GM19035 (cell line): ENCODE measurements at regions not wholly inside any gene's neighbourhood (a gene's known extent, or its start where the extent isn't known, plus 50 kb on each side); places are given as distances from the start of the nearest gene placed in this dataset.
A peak's percentile ranks its signal among the peaks of the same experiment; 100 is the strongest.

ENCODE experiments used
- ATAC-seq: cut with Tn5 transposase; IDR thresholded peaks from one replicate; pipeline ENCODE4 v1.9.1; 2021; ENCODE audit not compliant: unreplicated experiment

DNA sequence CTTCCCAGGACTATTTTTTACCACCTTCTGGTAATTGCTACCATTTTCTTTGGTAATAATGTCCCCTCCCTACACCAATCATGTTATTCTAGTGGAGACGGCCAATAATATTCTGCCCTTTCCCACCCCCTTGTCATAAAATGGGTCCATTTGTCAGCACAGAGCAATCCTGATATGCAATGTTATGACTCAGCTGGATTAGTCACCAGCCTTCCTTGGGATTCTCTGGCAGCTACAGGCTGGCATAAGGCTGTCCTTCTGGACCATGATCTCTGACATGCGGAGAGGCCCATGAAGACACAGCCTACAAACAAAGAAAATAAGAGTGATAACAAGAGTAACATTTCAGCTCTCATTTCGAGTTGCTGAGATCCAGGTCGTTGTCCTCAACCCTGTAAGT, 222.0 kb upstream of the CPNE8 start:
- ATAC-seq, result no peak

DNA sequence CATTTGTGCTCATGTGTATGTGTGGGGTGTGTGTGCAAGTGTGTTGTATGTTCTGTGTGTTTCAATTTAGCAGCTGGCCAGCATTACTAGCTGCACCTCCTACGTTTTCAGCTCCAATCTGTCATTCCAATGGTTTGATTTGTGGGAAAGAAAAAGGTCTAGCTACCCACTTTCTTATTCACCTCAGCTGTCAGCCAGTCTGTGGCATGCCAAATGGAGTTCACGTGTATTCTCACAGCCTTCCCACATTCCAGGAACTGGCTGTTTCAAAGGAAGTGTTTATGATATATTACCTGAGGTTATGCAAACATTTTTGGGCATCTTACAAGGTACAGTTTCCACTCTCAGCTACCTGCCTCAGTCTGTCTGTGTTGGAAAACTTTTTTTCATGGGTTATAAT, 220.2 kb upstream of the CPNE8 start:
- ATAC-seq, result no peak

DNA sequence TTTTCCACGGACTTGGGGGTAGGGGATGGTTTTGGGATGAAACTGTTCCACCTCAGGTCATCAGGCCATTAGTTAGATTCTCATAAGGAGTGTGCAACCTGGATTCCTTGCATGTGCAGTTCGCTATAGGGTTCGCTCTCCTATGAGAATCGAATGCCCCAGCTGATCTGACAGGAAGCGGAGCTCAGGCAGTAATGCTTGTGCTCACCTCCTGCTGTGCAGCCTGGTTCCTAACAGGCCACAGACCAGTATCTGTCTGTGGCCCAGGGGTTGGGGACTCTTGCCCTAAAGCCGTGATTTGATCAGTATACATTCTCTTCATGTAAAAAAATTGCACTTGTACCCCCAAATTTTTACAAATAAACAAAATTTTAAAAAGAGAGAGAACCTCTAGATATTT, 219.4 kb upstream of the CPNE8 start:
- no peak for ATAC-seq

DNA sequence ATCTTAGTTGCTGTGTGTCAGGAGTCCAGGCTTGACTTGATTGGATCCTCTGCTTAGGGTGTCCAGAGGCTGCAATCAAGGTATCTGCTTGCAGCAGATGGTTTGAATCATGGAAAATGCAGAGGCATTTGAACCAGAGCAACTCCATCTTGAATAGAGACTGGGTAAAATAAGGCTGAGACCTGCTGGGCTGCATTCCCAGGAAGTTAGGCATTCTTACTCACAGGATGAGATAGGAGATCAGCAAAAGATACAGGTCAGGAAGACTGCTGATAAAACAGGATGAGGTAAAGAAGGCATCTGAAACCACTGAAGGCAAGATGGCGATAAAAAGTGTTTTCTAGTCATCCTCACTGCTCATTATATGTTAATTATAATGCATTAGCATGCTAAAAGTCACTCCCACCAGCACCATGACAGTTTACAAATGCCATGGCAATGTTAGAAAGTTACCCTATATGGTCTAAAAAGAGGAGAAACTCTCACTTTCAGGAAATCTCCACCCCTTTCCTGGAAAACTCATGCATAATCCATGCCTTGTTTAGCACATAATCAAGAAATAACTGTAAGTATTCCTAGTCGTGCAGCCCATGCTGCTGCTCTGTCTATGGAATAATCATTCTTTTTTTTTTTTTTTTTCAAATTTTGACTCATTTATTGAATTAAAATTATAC, 218.3 kb upstream of the CPNE8 start:
- ATAC-seq, result no peak

DNA sequence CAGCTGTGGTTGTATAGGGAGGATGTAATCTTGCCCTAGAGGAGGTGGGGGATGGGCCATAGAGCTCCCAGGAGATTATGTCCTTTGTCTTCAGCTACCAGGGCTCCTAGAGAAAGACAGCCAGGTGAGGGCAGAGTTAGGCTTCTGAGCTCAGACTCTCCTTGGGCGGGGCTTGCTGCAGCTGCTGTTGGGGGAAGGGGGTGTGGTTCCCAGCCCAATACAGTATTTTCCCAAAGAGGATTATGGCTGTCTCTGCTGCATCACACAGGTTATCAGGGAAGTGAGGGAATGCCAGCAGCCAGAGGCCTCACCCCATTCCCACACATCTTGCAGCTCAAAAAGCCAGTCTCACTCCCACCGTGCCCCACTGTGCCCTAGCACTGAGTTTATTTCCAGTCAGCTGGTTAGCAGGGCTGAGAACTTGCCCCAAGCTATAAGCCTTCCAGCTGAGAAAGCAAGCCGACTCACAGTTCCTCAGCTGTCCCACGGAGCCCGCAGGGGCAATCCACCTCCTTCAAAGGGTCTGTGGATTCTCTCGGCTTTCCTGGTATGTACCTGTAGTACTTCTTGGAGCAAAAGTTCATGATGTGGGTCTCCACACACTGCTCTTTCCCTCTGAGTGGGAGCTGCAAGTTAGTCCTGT, 217.3 kb upstream of the CPNE8 start:
- no peak for ATAC-seq

DNA sequence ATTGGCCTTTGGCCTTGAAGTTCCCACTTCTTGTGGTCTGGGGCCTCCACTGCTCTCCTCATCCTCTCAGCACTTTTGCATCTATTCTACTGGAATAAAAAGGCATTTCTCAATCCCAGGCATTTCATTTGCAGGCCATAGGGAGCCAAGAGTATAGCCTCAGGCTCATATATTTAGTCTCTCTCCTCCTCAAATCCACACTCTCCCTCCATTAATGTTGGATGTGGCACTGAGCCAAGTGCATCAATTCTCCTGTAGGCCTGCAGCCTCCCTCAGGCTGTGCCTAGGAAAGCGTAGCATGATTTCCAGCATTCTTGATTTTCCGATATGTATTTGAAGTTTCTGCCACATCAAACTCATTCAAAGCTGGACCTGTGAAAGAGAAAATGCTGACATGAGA, 211.5 kb upstream of the CPNE8 start:
- no peak for ATAC-seq

DNA sequence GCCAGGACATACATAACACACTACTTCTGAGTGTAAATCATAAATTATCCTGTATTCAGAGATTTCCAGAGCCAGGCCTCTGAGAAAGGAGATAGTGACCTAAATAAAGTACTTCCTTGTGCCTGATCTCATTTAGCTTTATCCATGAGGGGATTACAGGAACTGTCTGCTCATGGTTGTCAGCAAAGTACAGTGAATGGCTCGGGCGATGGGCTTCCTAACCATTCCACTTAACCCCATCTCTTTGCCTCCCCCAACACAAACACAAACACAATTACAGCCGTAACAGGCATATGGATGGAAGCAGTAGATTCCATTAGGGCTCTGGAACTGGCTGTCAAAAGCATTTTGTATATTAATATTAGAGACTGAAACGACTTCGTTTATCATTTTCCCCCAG, 206.7 kb upstream of the CPNE8 start:
- no peak for ATAC-seq

DNA sequence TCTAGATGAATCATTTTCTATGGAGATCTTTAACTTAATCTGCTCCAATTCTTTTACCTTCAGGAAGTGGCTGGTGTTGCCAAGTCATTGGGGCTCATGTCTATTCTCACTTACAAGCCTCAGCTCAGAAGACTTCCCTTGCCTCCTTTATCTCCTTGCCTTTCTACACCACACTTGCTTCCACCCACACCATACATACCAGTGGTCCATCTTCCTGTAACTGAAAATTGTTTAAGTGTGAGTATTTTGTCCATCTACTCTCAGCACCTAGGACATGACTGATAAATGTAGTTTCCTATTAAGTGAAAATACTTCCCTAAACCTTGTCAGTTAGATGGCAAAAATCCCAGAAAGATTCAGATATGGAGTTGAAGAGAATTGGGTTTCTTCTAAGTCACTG, 199.7 kb upstream of the CPNE8 start:
- ATAC-seq, result no peak

DNA sequence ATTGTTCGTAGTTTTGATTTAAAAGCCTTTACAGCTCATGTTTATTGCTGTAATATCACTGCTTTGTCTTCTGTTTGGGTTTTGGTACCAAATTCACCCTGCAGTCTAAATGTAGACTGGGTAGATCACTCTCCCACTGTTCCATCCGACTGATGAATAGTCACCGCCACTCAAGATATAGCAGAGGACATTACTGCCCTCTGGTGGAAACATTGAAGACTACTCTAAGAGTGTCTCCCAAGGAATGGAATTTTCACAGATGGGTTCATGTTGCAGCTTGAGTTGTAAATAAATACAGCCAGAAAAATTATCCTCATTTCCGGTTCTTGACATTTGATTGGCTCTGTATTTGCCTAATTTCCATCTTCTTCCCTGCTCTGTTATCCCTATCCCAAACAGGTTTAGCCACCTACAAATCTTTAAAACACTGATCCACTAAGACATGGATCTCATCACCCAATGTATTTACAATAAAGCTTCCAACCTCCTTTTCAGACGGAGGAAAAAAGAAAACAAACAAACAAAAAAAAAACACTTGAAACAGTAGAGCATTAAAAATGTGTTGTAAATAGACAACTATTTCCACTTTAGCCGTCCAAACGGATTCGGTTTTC, 198.3 kb upstream of the CPNE8 start:
- ATAC-seq, result peak; percentile 98

DNA sequence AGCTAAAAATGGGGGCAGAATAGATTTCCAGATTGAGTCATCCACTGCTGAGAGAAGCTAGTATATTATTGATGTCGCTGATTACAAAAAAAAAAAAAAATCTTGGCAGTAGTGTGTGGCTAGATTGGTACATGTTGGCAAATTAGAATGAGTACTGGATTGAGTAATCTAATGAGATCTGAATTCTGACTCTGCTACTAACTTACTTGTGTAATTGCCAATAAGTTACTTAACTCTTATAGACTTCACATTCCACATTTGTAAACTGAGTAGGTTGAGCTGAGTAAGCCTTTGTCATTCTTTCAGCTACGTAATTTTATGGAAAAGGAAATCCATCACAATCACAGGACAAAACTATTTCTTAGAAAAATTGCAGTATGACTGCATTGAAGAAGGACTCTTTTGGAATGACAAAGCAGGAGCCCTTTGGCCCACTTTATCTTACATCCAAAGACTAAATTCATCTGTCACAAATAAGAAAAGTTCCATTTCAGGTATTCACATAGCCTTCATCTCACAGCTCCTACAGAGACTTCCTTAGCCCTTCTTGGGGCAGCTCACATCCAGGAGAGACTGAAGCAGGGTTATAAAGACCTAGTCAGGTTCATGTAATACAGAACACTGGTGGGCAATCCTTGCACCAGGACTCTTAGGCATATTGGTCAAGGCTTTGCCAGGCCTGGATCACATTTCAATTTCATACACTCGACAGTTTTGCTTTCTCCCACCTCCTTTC, 197.3 kb upstream of the CPNE8 start:
- no peak for ATAC-seq

DNA sequence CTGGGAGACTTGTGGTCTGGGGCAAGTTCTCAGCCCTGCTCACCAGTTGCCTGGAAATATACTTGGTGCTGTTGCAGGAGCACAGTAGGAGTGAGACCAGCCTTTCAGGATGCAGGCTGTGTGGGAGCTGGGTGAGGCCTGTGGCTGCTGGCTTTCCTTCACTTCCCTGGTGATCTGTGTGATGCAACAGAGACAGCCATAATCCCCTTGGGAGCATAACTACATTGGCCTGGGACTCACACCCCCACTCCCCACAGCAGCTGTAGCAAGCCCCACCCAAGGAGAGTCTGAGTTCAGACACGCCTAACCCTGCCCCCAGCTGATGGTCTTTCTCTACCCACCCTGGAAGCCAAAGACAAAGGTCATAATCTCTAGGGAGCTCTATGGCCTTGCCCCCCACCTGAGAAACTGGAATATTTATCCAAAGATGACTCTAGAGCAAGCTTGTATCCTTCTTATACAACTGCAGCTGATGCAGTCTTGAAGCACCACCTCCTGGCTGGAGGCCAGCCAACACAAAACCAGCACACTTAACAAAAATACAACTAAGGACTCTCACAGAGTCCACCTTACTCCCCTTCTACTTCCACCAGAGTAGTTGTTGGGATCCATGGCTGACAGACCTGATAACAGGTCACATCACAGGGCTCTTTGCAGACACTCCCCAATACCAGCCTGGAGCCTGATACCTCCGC, 190.4 kb upstream of the CPNE8 start:
- ATAC-seq, result no peak

DNA sequence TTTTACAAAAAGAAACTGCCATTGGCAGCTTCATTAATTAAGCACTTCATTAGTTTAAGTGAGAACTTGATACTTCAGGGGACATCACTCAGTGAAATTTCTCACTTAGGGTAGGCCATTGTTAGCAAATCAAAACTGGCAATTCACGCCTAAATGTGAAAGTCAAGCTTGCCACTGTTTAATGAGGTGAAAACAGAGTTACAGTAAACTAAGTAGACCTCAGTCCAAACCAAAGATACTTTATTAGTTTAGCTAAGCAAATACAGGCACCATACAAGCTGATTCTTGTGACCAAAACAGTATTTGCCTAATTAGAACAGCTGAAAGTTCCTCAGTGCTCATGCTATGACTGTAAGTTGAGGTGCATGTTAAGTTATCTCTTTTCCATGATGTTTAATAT, 176.5 kb upstream of the CPNE8 start:
- no peak for ATAC-seq

DNA sequence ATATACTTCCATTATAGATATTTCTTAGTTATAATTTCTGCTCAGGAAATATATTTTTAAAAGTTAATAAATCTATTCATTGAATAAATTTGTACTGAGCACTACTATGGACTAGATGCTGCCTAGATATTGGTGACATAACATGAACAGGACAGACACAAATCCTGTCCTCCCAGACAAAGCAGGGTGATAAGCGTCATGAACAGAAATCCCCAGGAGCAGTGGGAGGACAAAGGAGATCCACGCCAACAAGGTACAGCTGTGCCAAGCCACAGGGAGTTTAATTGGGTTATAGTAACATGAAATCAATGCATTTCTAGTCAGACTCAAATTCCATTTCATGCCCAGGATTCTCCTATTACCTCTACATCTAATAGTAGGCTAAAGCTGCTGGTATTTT, 171.8 kb upstream of the CPNE8 start:
- ATAC-seq, result no peak

DNA sequence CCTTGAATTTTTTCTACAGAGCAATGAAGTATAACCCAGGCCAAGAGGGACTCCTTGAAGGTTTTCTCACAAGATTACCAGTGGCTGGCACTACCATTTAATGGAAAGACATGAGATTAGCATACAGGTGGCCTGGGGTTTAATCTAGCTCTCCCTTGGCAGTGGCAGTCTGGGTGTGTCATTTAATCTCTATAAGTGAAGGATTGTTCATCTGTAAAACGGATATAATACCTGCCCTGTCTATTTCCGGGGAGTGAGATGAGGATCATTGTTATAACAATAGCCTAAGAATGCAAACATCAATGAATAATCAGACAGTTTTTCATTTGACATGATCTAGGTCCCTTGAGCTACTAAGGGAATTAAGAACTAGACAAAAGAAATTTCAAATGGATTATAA, 168.7 kb upstream of the CPNE8 start:
- ATAC-seq, result no peak

DNA sequence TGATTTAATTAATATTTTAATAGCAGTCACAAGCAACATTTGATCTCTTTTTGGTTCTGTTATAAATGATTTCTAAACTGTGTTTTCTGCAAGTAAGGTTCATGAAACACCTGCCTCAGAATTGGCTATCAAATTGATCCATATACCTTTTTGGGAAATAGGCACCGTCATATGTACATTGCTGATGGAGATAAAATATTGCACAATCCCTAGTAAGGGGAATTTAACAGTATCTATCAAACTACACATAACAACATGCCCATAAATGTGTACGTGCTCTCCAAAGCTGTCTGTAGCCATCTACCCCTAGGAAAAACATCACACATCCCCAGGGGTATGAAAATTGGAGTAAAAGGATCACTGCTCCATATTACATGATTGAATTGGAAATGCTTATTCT, 167.3 kb upstream of the CPNE8 start:
- ATAC-seq, result no peak

DNA sequence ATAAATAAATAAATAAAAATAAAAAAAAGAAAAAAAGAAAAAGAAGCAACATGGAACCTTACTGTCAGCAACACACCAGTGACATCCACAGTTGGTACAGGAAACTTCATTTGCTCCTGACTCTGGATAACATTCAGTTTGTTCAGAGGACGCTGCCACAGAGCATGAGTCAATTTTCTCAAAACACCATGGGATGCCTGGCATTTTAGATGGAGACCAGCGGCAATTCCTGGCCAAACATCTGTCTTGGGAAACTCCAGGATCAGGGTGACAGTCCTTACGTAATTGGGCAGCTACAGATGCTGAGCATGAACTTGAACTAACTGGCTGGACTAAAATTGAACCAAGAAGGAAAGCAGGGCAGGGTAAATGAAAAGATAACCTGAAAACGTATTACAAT, 166.2 kb upstream of the CPNE8 start:
- no peak for ATAC-seq

DNA sequence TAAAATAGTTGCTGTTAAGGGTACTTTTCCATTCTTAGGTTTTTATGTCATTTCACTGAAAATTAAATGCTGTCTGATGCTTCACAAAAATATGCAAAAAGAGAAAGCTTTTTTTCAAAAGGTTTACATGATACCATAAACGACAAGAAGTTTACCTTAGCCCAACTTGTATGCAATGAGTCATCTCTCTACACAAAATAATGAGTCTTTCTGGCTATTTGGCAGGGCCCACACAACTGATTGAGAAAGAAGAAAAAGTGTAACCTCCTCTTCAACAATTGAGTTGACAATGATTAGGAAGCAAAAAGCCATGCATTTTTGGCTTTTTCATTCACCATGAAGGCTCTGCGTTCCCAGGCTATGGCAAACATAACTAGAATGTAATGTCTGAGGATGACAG, 165.4 kb upstream of the CPNE8 start:
- no peak for ATAC-seq

DNA sequence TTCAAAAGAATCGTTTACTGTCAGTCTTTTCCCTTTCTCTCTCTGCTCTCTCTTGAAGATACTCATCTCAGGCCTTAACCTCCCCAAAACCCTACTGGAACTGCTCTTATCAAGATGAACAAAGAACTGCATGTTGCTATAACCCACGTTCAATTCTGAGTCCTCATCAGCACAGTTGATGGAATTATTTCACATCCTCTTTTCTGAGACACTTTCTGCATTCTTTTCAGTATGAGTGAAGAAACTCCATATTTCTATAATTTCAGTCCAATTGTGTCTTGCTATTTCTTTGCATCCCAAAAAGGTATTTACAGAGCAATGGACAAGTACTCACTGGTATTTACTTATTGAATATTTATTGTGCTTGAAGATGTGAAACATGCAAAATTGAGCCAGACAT, 160.1 kb upstream of the CPNE8 start:
- ATAC-seq, result no peak

DNA sequence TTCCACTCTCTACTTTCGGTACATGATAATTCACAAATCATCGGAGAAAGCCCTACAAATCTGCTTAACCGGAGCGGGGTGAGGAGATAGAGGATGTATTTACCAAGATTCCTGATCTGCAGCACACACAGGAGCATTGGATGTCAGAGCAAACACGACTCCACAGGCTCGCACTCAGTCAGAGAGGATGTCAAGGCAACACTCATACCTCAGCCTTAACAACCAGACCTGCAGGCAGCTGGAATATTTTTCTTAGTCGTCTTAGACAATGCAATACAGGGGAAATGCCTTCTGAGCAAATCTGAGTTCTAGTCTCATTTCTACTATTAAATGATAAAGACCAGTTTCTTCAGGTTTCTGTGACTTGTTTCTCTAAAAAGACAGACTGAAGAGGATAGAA, 159.3 kb upstream of the CPNE8 start:
- no peak for ATAC-seq

DNA sequence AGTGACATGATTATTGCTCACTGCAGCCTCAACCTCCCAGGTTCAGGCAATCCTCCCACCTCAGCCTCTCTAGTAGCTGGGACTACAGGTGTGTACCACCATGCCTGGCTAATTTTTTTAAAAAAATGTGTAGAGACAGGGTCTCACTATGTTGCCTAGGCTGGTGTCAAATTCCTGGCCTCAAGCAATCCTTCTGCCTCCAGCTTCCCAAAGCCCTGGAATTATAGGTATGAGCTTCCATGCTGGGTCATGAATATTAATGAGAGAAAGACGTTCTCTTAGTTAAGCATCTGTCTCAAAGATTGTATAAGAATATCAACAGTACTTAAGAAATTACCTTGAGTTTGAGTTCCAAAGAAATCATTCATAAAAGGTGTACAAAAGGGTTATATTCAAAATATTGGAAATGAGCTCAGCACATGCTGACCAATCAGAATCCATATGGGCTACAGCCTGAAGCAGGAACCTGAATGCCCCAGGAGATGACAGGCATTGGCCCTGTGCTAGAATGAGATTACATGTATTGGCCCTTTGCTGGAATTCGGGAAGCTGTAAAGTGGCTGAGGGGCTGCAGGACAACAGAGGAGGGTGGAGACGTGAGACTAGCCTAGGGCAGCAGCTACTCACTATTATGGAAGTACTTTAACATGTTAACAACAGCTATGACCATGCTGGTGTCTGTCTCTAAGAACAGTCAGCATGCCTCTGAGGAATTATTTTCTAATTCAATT, 157.0 kb upstream of the CPNE8 start:
- no peak for ATAC-seq

DNA sequence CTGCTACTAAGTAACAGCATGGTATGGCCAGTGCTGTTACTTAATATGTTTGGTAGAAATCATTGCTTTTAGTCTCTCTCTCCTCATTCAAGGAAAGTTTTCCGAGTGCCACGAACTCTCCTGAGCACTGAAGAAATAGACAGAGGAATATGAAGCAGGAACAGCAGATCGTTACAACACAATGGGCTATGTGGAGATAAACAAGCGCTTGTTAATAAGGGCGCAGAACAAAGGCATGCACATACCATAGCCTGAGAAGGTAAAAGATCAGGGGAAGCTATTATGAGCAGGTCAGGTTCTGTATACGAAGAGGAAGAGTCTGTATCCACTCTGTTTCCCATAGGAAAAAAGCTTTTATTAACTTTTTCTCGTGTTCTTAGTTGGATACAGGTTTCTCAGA, 156.2 kb upstream of the CPNE8 start:
- no peak for ATAC-seq
